Skeletal muscle satellite cell (primary cell): ENCODE measurements at regions not wholly inside any gene's neighbourhood (a gene's known extent, or its start where the extent isn't known, plus 50 kb on each side); places are given as distances from the start of the nearest gene placed in this dataset.

Experiments
- H3K27me3 ChIP-seq: 2 replicates; pipeline ENCODE4 v1.7.0; 2013; ENCODE audit warnings: low read length; ENCODE audit not compliant: control insufficient read depth, insufficient read depth
- H3K36me3 ChIP-seq: 2 replicates; pipeline ENCODE4 v1.7.0; 2013; ENCODE audit warnings: mild to moderate bottlenecking, control low read depth, low read length; ENCODE audit not compliant: insufficient read depth
- H3K4me1 ChIP-seq: 2 replicates; pipeline ENCODE4 v1.7.0; 2013; ENCODE audit warnings: low read length; ENCODE audit not compliant: control insufficient read depth, insufficient read depth
- H3K4me2 ChIP-seq: 2 replicates; pipeline ENCODE4 v1.7.0; 2013; ENCODE audit warnings: mild to moderate bottlenecking, low read length
- H3K4me3 ChIP-seq: 2 replicates; pipeline ENCODE4 v1.7.0; 2013; ENCODE audit warnings: low read length
- H3K9ac ChIP-seq: 2 replicates; pipeline ENCODE4 v1.7.0; 2013; ENCODE audit warnings: mild to moderate bottlenecking, low read depth, low read length, moderate library complexity
- H3K9me3 ChIP-seq: replicated peaks from 2 replicates; pipeline ENCODE4 v1.7.0; 2013; ENCODE audit warnings: mild to moderate bottlenecking, control low read depth, low read length

GRCh38 chr20:41989039-41989679 lies 371.0 kb upstream of the CHD6 start:
- H3K4me3 ChIP-seq = no peak overlapping the region
- no peaks in the 10 kb centered on the region for H3K36me3 ChIP-seq
- H3K9me3 ChIP-seq = peaks cover 6% of the 10 kb centered on the region
- H3K4me2 ChIP-seq = no peak overlapping the region
- H3K9ac ChIP-seq = no peak overlapping the region
- no peaks in the 10 kb centered on the region for H3K27me3 ChIP-seq
- no peaks in the 10 kb centered on the region for H3K4me1 ChIP-seq

- Histone ChIP-seq H3K4me2 (no peak overlapping the region), H3K4me1 (no peaks in the 10 kb centered on the region), H3K27me3 (no peaks in the 10 kb centered on the region), H3K9me3 (peaks cover 9% of the 10 kb centered on the region), H3K4me3 (no peak overlapping the region), H3K9ac (no peak overlapping the region), H3K36me3 (no peaks in the 10 kb centered on the region)
Observed at GRCh38 chr20:41984031-41984430, 365.9 kb upstream of the CHD6 start.

- Histone ChIP-seq H3K4me2 (no peak overlapping the region), H3K36me3 (no peaks in the 10 kb centered on the region), H3K27me3 (no peaks in the 10 kb centered on the region), H3K9me3 (peaks cover 6% of the 10 kb centered on the region), H3K4me3 (no peak overlapping the region), H3K9ac (no peak overlapping the region), H3K4me1 (no peaks in the 10 kb centered on the region)
Observed at GRCh38 chr20:41983159-41983558, 365.0 kb upstream of the CHD6 start.

- H3K4me2 ChIP-seq = no peak overlapping the region
- H3K27me3 ChIP-seq = no peaks in the 10 kb centered on the region
- H3K9me3 ChIP-seq = peaks cover 15% of the 10 kb centered on the region
- no peaks in the 10 kb centered on the region for H3K4me1 ChIP-seq
- no peaks in the 10 kb centered on the region for H3K36me3 ChIP-seq
- H3K9ac ChIP-seq = no peak overlapping the region
- H3K4me3 ChIP-seq = no peak overlapping the region
Observed at GRCh38 chr20:41981746-41982145, 363.6 kb upstream of the CHD6 start.

GRCh38 chr20:41978875-41979274 lies 360.7 kb upstream of the CHD6 start:
- Histone ChIP-seq H3K9me3 (peaks cover 15% of the 10 kb centered on the region), H3K9ac (no peak overlapping the region), H3K4me3 (no peak overlapping the region), H3K27me3 (no peaks in the 10 kb centered on the region), H3K4me2 (no peak overlapping the region), H3K36me3 (no peaks in the 10 kb centered on the region), H3K4me1 (no peaks in the 10 kb centered on the region)

- peaks cover 15% of the 10 kb centered on the region for H3K9me3 ChIP-seq
- no peak overlapping the region for H3K9ac ChIP-seq
- H3K36me3 ChIP-seq = no peaks in the 10 kb centered on the region
- H3K4me2 ChIP-seq = no peak overlapping the region
- no peak overlapping the region for H3K4me3 ChIP-seq
- no peaks in the 10 kb centered on the region for H3K4me1 ChIP-seq
- no peaks in the 10 kb centered on the region for H3K27me3 ChIP-seq
Observed at GRCh38 chr20:41978246-41978790, 360.1 kb upstream of the CHD6 start.

- H3K27me3 ChIP-seq = no peaks in the 10 kb centered on the region
- no peak overlapping the region for H3K4me2 ChIP-seq
- H3K4me1 ChIP-seq = no peaks in the 10 kb centered on the region
- H3K36me3 ChIP-seq = no peaks in the 10 kb centered on the region
- no peak overlapping the region for H3K4me3 ChIP-seq
- no peak overlapping the region for H3K9ac ChIP-seq
- H3K9me3 ChIP-seq = no peaks in the 10 kb centered on the region
Observed at GRCh38 chr20:41969656-41970055, 351.5 kb upstream of the CHD6 start.

- no peaks in the 10 kb centered on the region for H3K36me3 ChIP-seq
Observed at GRCh38 chr20:41960166-41960565, 342.0 kb upstream of the CHD6 start.

GRCh38 chr20:41958391-41958790 lies 340.2 kb upstream of the CHD6 start:
- Histone ChIP-seq H3K4me2 (no peak overlapping the region), H3K4me3 (no peak overlapping the region), H3K9me3 (peaks cover 7% of the 10 kb centered on the region), H3K27me3 (no peaks in the 10 kb centered on the region), H3K36me3 (no peaks in the 10 kb centered on the region), H3K4me1 (no peaks in the 10 kb centered on the region), H3K9ac (no peak overlapping the region)

More at GRCh38 chr20:41960166-41960565, 342.0 kb upstream of the CHD6 start:
- Histone ChIP-seq H3K4me3 (no peak overlapping the region), H3K9me3 (peaks cover 4% of the 10 kb centered on the region), H3K27me3 (no peaks in the 10 kb centered on the region), H3K9ac (no peak overlapping the region), H3K4me1 (no peaks in the 10 kb centered on the region), H3K4me2 (no peak overlapping the region)

GRCh38 chr20:41956338-41957074 lies 338.3 kb upstream of the CHD6 start:
- Histone ChIP-seq H3K36me3 (no peaks in the 10 kb centered on the region), H3K9me3 (peaks cover 7% of the 10 kb centered on the region), H3K4me3 (no peak overlapping the region), H3K27me3 (no peaks in the 10 kb centered on the region), H3K4me1 (no peaks in the 10 kb centered on the region), H3K4me2 (no peak overlapping the region), H3K9ac (no peak overlapping the region)

GRCh38 chr20:41952166-41952565 lies 334.0 kb upstream of the CHD6 start:
- Histone ChIP-seq H3K36me3 (no peaks in the 10 kb centered on the region), H3K27me3 (no peaks in the 10 kb centered on the region), H3K4me1 (no peaks in the 10 kb centered on the region), H3K4me3 (no peak overlapping the region), H3K9ac (no peak overlapping the region), H3K4me2 (no peak overlapping the region), H3K9me3 (peaks cover 7% of the 10 kb centered on the region)

GRCh38 chr20:41951615-41952014 lies 333.4 kb upstream of the CHD6 start:
- peaks cover 7% of the 10 kb centered on the region for H3K9me3 ChIP-seq
- H3K4me2 ChIP-seq = no peak overlapping the region
- H3K27me3 ChIP-seq = no peaks in the 10 kb centered on the region
- no peaks in the 10 kb centered on the region for H3K36me3 ChIP-seq
- no peaks in the 10 kb centered on the region for H3K4me1 ChIP-seq
- no peak overlapping the region for H3K4me3 ChIP-seq
- H3K9ac ChIP-seq = no peak overlapping the region
